NCI-H146 treated with DMSO at 0.1 percent for 48 hours (cell line): ENCODE measurements at regions not wholly inside any gene's neighbourhood (a gene's known extent, or its start where the extent isn't known, plus 50 kb on each side); places are given as distances from the start of the nearest gene placed in this dataset.
"Not testable (repeated sequence)": the region's sequence is repeated elsewhere in the genome, so short reads cannot be mapped to it uniquely, and the experiment has no call there.

Source experiments
- DNase-seq: peaks from one replicate; lab custom pipeline; 2025; ENCODE audit not compliant: unreplicated experiment; lab: John Stamatoyannopoulos, UW

DNA sequence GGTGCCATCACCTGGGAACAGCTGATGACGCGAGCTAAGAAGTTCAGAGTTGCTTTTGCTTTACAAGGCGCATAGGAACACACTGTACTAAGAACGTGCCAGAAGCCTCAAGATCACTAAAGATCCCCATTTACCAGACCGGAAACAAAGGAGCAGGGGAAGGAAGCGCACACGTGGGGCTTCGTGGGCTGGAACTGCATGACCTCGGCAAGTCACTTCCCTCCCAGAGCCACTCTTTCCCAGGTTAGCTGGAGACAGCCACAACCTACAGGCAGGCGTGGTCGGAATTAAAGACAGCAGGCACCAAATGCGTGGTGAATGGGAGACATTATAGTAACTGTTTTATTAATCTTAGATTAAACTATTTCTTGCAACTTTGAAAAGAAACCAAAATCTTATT, 154.9 kb upstream of the IQSEC1 start:
- DNase-seq, result not testable (repeated sequence)

DNA sequence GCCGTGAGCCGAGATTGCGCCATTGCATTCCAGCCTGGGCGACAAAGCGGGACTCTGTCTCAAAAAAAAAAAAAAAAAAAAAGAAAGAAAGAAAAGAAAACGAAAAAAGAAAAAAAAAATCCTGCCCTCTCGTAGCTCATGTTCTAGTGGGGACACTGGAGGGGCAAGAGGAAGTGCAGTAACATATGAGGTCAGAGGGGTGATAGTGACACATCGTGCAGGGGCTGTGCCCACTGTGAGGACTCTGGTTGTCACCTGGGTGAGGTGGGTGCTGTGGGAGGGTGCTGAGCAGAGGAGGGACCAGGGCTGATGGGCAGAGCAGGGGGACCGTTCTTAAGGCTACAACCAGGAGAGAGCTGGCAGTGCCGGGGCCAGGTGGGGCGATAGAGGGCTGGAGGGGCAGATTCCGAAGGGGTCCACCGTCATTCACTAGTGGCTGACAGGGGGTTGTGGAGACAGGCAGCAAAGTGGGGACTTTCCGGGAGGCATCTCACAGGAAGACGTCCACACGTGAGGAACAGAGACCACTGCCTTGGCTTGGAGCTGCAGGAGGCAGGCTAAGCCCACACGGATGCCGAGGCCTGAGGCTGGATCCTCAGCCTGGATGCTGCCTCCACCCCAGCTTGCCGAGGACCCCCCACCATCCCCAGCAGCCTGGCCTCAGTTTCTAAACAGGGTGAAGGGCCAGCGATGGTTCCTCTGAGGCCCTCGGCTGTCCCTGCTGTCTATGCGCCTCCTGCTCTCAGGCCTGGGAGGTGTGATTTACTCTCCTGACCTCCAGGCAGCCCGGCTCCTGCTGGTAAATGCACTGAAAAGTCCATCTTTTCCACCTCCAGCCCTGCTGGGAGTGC, 154.3 kb upstream of the IQSEC1 start:
- no peak for DNase-seq

DNA sequence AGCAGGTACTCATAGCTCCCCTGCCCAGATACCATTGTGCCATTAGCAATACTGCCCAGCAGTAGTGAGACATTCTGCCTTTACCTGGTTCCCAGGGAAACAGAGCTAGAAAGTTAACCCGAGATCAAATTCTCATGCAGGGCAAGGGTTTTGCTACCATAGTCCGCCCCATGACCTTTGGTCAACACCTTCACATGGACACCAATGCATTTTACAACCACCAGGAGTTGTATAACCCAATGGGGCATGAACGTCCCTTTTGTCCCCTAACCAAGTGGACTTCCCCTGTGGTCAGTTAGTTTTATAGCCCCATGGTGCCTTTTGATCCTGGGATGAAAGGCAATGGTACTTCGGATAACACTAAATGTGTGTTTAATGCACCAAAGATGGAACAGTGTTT, 151.7 kb upstream of the IQSEC1 start:
- DNase-seq, result no peak

DNA sequence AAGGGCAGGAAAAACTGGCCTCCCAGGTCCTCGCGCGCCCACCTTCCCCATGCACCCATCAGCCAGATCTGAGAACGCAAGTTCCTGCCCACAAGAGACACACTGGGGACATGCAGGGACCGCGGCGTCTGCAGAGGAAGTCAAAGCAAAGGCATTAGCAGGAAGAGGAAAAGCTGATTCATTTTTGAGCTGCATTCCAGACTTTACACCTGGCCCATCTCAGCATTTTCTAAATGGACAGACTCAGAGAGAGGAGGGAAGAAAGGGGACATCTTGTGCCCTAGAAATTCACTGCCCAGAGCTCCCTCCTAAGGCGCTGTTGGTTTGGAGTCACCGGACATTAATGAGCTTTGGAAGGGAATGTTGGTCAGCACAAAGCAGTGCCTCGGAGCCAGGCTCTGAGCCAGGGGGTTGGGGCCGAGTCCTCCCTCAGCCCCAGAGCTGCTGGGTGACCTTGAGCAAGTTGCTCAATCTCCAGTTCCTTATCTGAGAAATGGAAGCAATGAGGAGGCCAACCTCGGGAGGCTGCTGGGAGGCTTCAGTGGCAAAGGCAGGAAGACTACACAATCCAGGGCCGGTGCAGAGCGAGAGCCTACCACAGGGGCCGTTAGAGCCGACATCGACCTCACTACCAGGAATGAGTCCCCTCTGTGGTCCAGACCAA, 150.5 kb upstream of the IQSEC1 start:
- DNase-seq, result no peak

DNA sequence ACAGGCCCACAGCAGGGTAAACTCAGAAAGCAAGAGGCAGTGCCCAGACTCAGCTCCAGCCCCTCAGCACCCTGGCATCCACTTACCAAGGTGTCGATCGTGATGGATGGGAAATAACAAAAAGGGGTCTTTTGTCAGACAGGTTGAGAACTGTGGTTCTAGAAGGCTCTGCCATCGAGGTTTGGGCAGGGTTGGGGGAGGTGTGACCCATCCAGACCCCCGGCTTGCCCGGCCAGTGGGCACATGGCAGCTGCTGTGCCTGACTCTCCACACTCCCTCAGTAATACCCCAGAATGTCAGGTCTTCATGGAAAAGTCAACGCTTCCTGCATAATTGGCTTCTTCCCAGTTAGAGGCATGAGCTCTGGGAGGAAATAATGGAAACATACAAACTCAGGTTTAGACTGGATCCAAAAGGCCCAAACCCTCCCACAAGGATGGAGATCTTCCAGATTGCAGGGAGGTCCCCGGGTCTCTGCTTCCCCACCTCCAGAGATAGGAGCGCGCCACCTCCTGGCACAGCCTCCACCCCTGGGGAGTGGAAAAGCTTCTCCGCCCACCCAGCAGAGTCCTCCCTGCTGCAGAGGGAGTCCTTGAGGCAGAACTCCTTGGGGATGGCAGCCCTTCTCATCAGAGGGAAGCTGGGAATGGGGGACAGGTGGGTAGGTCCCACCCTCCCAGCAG, 149.8 kb upstream of the IQSEC1 start:
- DNase-seq, result no peak

DNA sequence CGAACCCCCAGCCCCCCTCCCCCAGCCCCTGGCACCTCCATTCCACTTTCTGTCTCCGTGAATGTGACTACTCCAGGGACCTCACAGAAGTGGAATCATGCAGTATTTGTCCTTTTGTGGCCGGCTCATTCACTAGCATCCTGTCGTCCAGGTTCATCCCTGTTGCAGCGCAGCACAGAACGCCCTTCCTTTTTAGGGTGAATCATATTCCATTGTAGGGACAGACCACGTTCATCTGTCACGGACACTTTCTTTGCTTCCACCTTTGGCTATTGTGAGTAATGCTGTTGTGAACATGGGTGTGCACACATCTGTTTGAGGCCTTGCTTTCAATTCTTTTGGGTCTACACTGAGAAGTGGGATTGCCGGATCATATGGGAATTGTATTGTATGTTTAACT, 148.9 kb upstream of the IQSEC1 start:
- DNase-seq, result no peak

DNA sequence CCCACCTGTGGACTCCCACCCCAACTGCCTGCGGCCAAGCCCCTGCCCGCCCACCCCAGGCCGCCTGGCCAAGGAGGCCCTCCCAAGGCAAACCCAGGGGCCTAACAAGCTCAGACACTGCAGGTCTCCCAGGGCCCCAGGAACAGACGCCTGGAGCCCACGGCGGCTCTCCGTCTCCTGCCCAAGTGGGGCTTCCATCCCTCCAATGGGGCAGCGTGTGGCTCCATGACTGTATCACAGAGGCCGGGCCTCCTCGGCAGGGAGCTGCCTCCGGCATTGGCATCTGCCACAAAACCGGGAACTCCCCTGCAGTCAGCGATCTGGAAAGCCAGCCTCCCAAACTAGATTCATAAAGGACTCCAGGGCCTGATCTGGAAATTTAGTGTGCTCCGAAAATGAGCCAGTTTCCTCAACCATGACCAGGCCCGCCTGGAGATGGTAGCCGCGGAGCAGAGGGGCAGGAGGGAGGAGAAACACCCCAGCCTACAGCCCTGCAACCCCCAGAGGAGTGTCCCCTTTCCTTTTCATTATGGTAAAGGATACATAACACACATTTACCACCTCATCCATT, 148.3 kb upstream of the IQSEC1 start:
- DNase-seq, result no peak

DNA sequence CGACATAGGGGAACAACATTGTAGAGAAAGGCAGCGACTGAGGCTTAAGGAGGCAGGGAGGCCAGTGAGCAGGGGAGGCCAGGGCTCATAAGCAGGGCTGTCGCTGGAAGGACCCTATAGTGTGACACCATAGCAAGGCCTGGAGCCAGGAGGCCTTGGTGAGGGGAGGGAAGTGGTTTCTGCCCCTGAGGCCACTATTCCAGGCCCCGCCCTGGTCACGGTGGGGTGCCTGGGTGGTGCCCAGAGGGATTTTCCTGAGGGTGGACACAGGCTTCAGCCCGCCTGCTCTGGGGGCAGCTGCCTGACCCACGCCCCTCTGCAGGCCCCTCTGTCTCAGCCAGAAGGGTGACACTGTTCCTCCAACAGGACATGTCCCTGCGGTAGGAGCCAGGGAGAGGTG, 147.8 kb upstream of the IQSEC1 start:
- DNase-seq, result no peak

DNA sequence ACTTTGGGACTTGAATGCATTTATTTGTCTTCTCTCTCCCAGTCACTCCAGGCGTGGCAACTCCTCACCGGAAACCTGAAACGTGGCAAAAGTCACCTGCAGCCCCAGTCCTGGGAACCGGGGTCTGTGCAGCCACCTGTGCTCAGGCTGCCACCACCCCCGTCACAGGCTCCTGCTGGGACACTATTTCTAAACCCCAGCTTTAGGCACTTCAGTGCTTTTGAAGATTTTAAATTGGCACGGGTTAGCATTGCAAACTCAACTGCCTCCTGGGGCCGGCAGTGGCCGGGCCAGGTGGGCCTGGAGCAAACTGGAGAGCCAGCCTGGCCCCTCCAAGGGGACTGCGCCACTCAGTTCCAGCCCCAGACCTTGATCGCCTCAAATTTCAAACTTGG, 146.7 kb upstream of the IQSEC1 start:
- no peak for DNase-seq

DNA sequence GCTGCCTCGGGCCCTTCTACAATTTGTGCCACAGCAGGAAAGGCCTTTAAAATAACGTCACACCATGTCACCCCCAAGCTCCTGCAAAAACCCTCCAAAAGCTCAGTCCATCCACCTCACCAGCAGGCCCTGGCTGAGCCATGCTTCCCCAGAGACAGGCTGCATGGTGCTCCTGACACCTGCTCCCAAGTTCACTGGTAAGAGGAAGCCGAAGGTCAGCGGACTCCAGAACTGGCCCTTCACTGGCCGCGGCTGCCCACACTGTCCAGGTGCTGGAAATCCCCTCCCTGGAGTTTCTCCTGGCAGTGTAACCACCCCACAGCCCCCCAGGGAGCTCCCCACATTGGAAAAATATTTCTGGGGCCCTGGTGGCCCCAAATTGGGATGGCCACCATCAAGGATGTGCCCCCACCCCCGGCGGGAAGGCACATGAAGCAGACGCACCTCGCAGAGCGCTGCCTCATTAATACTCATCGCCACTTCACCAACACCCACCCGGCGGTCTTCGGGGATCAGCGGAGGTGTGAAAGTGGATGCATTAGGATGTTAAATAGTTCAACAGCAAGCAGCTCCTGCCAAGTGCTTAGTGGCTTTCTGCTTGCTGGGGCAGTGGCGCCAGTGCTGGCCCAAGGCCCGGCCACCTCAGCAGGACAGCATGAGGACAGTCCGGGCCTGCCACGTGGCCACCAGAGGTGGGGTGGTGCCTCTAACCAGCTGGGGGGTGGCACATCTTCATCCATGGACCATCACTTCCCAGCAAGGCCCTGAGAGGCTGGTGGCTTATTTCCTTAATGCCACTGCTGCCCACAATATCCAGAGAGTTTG, 146.1 kb upstream of the IQSEC1 start:
- no peak for DNase-seq

DNA sequence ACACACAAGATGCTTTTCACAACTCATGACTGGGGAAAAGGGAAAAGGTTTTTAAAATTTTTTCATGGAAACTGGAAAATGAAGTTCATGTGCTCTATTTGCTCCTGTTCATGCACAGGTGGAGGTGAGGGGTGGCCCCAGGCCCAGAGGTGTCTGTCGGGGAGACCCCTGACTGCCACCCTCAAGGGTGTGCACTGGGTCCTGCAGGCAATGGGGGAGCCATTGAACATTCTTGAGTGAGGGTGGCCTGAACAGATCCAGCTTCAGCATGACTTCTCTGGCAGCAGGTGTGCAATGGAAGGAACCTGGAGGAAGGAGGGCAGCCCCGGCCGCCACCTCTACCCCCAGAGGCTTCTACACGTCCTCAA, 145.3 kb upstream of the IQSEC1 start:
- no peak for DNase-seq

DNA sequence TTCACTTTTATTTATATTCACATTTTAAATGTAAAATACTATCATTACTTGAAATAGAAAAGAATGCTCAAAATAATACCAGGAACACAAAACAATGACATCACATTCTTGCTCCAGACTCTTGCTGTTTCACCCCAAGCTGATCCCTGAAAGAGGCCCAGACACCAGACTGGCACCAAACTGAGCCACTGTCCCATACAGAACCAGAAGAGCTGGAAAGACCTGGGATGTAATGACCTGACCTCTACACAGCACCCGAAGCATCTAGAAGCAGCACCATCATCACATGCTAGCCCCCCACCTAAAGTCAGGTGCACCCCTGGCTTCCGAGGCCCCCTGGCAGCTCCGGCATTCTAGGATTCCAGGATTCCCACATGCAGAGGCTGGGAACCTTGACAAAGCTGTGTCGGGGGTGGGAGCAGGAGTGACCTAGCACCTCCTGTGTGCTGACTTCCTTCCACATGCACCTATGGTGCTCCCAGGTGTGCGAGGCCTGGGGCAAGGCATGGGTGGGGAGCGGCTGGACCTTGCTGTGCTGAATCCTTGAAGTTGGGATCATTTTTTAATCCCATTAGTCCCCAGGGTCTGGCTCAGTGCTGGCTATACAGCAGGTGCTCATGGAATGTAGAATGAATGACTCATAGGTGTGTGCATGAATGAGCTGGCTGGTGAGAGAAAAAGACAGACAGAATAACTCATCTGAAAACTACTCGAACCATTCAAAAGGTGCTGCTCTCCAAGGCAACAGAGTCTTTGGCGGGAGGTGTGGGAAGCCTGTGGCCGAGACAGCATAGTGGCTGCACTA, 144.7 kb upstream of the IQSEC1 start:
- DNase-seq, result no peak

DNA sequence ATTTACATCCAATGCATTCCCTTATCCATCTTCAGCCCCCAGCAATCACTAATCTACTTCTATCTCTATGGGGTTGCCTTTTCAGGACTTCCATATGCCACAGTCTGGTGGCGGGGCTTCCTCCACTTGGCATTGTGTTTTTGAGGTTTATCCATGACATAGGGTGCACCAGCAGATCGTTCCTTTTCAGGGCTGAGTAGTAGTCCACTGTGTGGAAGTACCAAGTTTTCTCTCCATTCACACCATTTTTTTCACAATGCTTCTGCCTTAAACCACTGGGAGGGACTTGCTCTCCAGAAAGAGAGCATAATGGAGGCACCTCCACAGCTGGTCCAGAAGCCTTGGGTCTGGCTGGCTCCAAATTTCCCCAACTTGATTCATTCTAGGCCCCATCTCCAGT, 144.0 kb upstream of the IQSEC1 start:
- no peak for DNase-seq

DNA sequence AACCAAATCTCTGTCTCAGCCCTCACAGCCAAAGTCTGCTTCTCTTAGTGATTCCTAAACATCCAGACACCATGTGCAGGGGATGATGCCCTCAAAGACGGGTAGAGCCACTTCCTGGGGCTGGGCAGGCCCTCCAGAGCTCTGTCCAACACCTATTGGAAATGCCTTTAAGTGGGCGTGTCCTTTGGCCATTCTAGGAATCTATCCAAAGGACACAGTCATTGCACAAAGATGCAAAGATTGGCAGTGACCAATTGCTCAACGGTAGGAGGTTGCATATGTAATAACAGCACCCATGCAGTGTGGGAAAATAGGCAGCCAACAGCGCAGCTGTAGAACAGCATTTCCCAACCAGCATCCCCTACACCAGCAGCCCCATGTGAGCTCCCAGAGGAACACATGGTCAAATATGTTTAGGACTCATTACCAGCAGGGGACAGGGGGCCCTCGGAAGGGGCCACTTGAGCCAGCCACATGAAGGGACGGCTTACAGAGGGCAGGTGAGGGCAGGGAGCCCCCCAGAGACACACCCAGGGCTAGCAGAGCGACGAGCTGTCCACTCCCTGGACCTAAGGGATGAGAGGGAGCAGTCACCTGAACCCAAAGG, 142.8 kb upstream of the IQSEC1 start:
- DNase-seq, result no peak

DNA sequence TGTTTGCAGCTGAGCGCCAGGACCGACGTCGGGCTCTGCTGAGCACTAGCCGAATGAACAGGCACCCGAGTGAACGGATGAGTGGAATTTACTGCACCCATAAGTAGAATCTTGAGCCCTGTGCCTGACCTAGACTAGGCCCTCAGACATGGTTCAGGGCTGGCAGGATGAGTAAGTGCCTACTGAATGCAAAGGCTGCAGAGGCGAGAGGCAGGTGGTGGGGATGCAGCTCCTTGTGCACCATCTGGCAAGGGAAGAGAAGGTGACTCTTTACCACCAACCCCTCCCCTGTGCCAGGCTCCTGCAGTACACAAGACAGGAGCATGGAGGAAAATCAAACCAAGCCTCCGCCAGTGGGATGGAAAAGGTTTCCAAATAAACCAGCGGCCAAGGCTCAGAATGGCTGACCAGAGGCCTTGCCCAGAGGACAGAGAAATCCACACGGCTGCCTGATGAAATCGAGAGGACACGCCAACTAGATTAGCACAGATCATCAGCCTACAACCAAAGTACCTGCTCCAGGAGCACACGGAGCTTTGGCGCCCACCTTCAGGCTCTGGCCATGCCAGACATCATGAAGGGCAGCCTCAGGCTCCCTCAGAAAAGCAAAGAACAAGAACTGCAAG, 141.7 kb upstream of the IQSEC1 start:
- DNase-seq, result no peak

DNA sequence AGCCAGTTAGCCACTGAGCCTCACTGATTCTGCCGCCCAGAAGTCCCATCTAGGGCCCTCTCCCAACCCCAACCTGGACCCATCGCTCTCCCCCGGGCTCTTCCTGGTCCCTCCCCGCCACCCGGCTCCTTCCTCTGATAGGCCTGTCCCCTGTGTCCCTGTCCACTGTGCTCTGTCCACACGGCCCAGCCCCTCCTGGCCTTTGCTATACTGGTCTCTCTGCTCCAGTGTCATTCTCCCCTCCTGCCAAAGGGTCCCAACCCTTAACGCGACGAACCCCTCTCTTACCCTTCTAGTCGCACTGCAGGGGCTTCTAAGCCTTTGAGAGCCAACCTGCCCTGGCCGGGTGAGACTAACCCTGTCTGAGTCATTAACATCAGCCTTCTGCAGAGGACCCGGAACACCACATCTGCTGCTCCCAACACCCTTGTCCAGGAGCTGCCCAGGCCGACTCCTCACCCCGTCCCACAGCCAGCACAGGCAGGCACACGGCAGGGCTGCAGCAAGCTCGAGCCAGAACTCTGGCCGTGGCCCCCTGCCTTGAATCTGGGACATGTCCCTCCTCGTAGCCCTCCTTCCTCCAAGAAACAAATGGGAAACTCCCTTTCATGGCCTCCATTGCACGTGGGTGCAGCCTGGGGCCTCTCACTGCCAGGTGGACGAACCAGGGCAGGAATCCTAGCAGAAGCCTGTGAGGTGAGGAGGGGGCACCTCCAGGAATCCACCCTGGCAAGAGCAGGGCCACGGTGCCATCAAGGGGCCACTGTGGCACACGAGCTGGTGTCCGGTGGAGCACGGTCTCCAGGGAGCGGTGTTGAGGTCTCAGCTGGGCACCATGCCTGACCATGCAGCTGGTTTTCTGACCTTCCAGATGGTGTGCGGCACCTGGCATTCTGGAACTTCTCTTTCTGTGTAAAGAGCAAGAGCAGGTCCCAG, 140.9 kb upstream of the IQSEC1 start:
- no peak for DNase-seq

DNA sequence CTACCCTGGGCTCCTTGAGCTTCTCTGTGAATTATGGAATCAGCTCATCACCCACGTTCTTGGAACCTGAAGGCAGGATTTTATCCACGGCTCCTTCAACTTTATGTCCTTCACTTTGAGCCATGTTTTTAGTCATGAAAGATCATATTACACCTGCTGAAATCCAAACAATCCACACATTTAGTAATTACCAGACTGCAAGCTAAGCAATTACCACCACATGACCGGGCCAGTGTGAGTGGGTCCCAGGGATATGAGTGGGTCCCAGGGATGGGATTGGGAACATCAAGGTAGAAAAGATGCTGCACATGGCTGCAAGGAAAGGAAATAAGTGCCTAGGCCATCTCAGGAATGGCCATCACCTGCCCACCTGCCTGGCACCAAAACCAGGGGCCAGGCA, 140.3 kb upstream of the IQSEC1 start:
- DNase-seq, result no peak

DNA sequence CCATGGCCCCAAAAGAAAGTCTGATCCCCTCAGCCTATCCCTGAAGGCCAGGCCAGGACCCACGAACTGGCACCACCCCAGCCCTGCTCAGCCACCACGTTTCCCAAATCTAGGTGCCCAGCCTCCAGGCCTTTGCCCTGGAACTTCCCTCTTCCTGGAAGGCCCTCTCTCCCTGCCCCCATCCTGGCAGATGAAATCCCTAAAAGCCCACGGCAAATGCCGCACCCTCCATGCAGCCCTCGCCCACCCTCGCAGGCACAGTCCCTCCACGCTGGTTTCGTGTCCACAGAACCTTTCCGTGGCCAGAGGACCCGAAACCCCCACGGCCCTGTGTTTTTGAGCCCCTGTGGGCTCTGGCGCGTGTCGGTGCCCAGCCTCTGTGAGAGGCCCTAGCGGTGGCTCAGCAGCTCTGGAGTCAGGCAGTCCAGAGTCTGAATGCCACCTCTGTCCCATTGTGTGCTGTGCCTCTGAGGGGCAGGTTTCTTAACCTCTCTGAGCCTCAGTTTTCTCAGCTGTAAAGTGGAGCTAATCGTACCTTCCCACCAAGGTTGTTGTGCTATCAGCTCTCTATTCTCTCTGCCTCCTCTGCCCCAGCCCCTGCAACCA, 138.5 kb upstream of the IQSEC1 start:
- DNase-seq, result no peak
